ENCODE measurements at regions not wholly inside any gene's neighbourhood (a gene's known extent, or its start where the extent isn't known, plus 50 kb on each side); places are given as distances from the start of the nearest gene placed in this dataset.

DNA sequence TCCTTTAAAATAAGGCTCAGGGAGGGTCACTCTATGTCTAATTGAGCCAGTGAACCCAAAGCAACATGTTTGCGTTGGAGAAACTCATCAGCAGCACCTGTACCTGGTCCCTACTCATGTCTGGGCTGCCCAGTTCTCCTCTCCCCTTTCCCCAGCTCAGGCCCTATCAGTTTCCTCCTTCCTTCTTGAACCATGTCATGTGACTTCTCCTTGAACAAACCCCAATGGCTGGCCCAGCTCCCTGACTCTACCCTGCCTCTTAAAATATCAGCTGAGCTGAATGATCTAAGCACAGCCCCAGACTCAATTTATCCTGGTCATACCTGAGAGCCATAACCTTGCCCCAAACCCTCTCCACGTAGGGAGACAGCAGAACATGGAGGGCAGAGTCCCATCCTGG, 290.9 kb downstream of the LPIN1 start:
- TF ChIP-seq MAX (IDR thresholded peaks at IDR 0.05; ENCODE audit: insufficient read depth, insufficient read length) = no peak
- TF ChIP-seq CTCF (IDR thresholded peaks at IDR 0.05; ENCODE audit: extremely low read depth in 1 of 2, insufficient read depth in 1 of 2, low read depth in 1 of 2, low read length in 2 of 2) = no peak
- no peak for TF ChIP-seq MYC (IDR thresholded peaks at IDR 0.05; ENCODE audit: low read depth, low read length)
- TF ChIP-seq EZH2 (IDR thresholded peaks at IDR 0.05; ENCODE audit: borderline replicate concordance, low read depth, low read length, severe bottlenecking) = no peak
- no peak for TF ChIP-seq POLR2AphosphoS5 (IDR thresholded peaks at IDR 0.05; ENCODE audit: insufficient read depth, low read depth, low read length)
- TF ChIP-seq GATA2 (IDR thresholded peaks at IDR 0.05; ENCODE audit: insufficient read depth, insufficient read length, low read depth, low read length) = no peak
- TF ChIP-seq POLR2A (IDR thresholded peaks at IDR 0.05; ENCODE audit: low read depth, low read length) = no peak
- TF ChIP-seq JUN (IDR thresholded peaks at IDR 0.05; ENCODE audit: borderline replicate concordance, insufficient read depth, insufficient read length, low read depth) = no peak
- no peak for TF ChIP-seq FOS (IDR thresholded peaks at IDR 0.05; ENCODE audit: borderline replicate concordance, insufficient read depth, low read length)
- no peak for FAIRE-seq
- Histone ChIP-seq H3K9me1 (replicated peaks; ENCODE audit: control insufficient read depth, extremely low read depth, insufficient read depth, low read length) (no peaks in the 10 kb centered on the region), H3K4me3 (replicated peaks in 1 of 3; ENCODE audit: insufficient read depth in 1 of 3, low read depth in 1 of 3, low read length in 3 of 3) (no peak overlapping the region), H3K27ac (ENCODE audit: insufficient read depth, low read depth, low read length) (no peak overlapping the region), H3K4me1 (ENCODE audit: control insufficient read depth, extremely low read depth, insufficient read depth, low read length) (no peaks in the 10 kb centered on the region), H3K36me3 (ENCODE audit: control insufficient read depth in 2 of 2, extremely low read depth in 1 of 2, insufficient read depth in 2 of 2, low read length in 2 of 2) (no peaks in the 10 kb centered on the region), H3K27me3 (ENCODE audit: control insufficient read depth in 2 of 2, insufficient read depth in 2 of 2, low read length in 2 of 2) (no peaks in the 10 kb centered on the region), H3K9me3 (replicated peaks; ENCODE audit: control insufficient read depth, insufficient read depth, low read length) (no peaks in the 10 kb centered on the region), H3K9ac (replicated peaks; ENCODE audit: extremely low read depth, insufficient read depth, low read length) (no peak overlapping the region), H3K79me2 (ENCODE audit: control insufficient read depth, insufficient read depth, low read length) (no peaks in the 10 kb centered on the region), H2AFZ (ENCODE audit: low read depth, low read length) (no peak overlapping the region), H3K4me2 (ENCODE audit: insufficient read depth, low read length) (no peak overlapping the region), H4K20me1 (replicated peaks; ENCODE audit: control insufficient read depth, extremely low read depth, insufficient read depth, low read length) (no peaks in the 10 kb centered on the region)
- DNase-seq (ENCODE audit: low read depth, low spot score) = no peak
- no TSS peak for BruUV-seq (replicated peaks)
- dilution Hi-C loops (cut with MboI; ENCODE audit: extremely low pct_ligation_motif_present, low sequenced_read_pairs) (no loop called here), intact Hi-C loops (cut with micrococcal nuclease) (no loop called here)
- ChIA-PET POLR2A (no interaction called here), CTCF (no interaction called here)

Data from endothelial cell of umbilical vein (primary cell).